ENCODE measurements at regions not wholly inside any gene's neighbourhood (a gene's known extent, or its start where the extent isn't known, plus 50 kb on each side); places are given as distances from the start of the nearest gene placed in this dataset.

GRCh38 chr14:36398463-36399291, 78.2 kb upstream of the MBIP start:
- no peak for DNase-seq
- Histone ChIP-seq H3K4me3 (no peak overlapping the region), H3K9ac (ENCODE audit: low read depth in 2 of 2, low read length in 2 of 2) (no peak overlapping the region), H3K36me3 (no peaks in the 10 kb centered on the region), H3K4me1 (no peaks in the 10 kb centered on the region), H3K27ac (no peak overlapping the region), H3K27me3 (no peaks in the 10 kb centered on the region), H3K9me3 (no peaks in the 10 kb centered on the region)
- intact Hi-C loops (cut with DNase I) = no loop called here
- TF ChIP-seq CTCF (IDR thresholded peaks at IDR 0.05) = no peak

GRCh38 chr14:36397357-36397756, 76.9 kb upstream of the MBIP start:
- no peak for TF ChIP-seq CTCF (IDR thresholded peaks at IDR 0.05)
- no peak overlapping the region for H3K9ac ChIP-seq (ENCODE audit: low read depth in 2 of 2, low read length in 2 of 2)
- no peaks in the 10 kb centered on the region for H3K9me3 ChIP-seq
- no peak overlapping the region for H3K27ac ChIP-seq
- no peak for DNase-seq
- H3K27me3 ChIP-seq = no peaks in the 10 kb centered on the region
- no peak overlapping the region for H3K4me3 ChIP-seq
- no peaks in the 10 kb centered on the region for H3K4me1 ChIP-seq
- intact Hi-C loops (cut with DNase I) = no loop called here
- no peaks in the 10 kb centered on the region for H3K36me3 ChIP-seq

GRCh38 chr14:36396798-36397197, 76.4 kb upstream of the MBIP start:
- no peaks in the 10 kb centered on the region for H3K4me1 ChIP-seq
- no peak for TF ChIP-seq CTCF (IDR thresholded peaks at IDR 0.05)
- no peak for DNase-seq
- no peaks in the 10 kb centered on the region for H3K36me3 ChIP-seq
- intact Hi-C loops (cut with DNase I) = no loop called here
- no peaks in the 10 kb centered on the region for H3K9me3 ChIP-seq
- no peak overlapping the region for H3K9ac ChIP-seq (ENCODE audit: low read depth in 2 of 2, low read length in 2 of 2)
- H3K27ac ChIP-seq = no peak overlapping the region
- H3K27me3 ChIP-seq = no peaks in the 10 kb centered on the region
- H3K4me3 ChIP-seq = no peak overlapping the region

GRCh38 chr14:36394593-36394992, 74.2 kb upstream of the MBIP start:
- Histone ChIP-seq H3K36me3 (no peaks in the 10 kb centered on the region), H3K27me3 (no peaks in the 10 kb centered on the region), H3K4me3 (no peak overlapping the region), H3K9ac (ENCODE audit: low read depth in 2 of 2, low read length in 2 of 2) (no peak overlapping the region), H3K27ac (no peak overlapping the region), H3K9me3 (no peaks in the 10 kb centered on the region), H3K4me1 (no peaks in the 10 kb centered on the region)
- intact Hi-C loops (cut with DNase I) = no loop called here
- no peak for DNase-seq
- TF ChIP-seq CTCF (IDR thresholded peaks at IDR 0.05) = no peak

GRCh38 chr14:36390718-36391117, 70.3 kb upstream of the MBIP start:
- TF ChIP-seq CTCF (IDR thresholded peaks at IDR 0.05) = no peak
- Histone ChIP-seq H3K4me3 (no peak overlapping the region), H3K36me3 (no peaks in the 10 kb centered on the region), H3K9ac (ENCODE audit: low read depth in 2 of 2, low read length in 2 of 2) (no peak overlapping the region), H3K9me3 (no peaks in the 10 kb centered on the region), H3K27me3 (no peaks in the 10 kb centered on the region), H3K27ac (no peak overlapping the region), H3K4me1 (no peaks in the 10 kb centered on the region)
- intact Hi-C loops (cut with DNase I) = no loop called here
- no peak for DNase-seq

All from colonic mucosa (tissue), 4 donors.